Loucy (cell line): ENCODE measurements at regions not wholly inside any gene's neighbourhood (a gene's known extent, or its start where the extent isn't known, plus 50 kb on each side); places are given as distances from the start of the nearest gene placed in this dataset.
A peak's percentile ranks its signal among the peaks of the same experiment; 100 is the strongest.

Experiments
- H2AFZ ChIP-seq: fragments of 200-600 bp; sonication (generic); 2 replicates; pipeline ENCODE4 v1.6.0; 2016; ENCODE audit warnings: antibody characterized with exemption, mild to moderate bottlenecking, low read length, moderate library complexity
- H3F3A ChIP-seq: fragments of 200-600 bp; 2 replicates; pipeline ENCODE4 v1.6.0; 2016; ENCODE audit warnings: antibody characterized with exemption, low read depth, mild to moderate bottlenecking
- H3K27me3 ChIP-seq: fragments of 200-600 bp; sonication (generic); 2 replicates; pipeline ENCODE4 v1.6.1; 2014; ENCODE audit warnings: low read length, mild to moderate bottlenecking; ENCODE audit not compliant: insufficient read depth, poor library complexity, severe bottlenecking
- H3K36me3 ChIP-seq: fragments of 200-600 bp; sonication (generic); 2 replicates; pipeline ENCODE4 v1.6.1; 2016; ENCODE audit warnings: low read length; ENCODE audit not compliant: insufficient read depth
- H3K4me1 ChIP-seq: fragments of 200-600 bp; sonication (generic); 2 replicates; pipeline ENCODE4 v1.5.1; 2014; ENCODE audit warnings: low read length, mild to moderate bottlenecking; ENCODE audit not compliant: insufficient read depth, poor library complexity, severe bottlenecking
- H3K4me2 ChIP-seq: fragments of 200-600 bp; sonication (generic); 2 replicates; pipeline ENCODE4 v1.6.0; 2014; ENCODE audit warnings: antibody characterized with exemption, low read length, low read depth, mild to moderate bottlenecking; ENCODE audit not compliant: poor library complexity, severe bottlenecking
- H3K4me3 ChIP-seq: fragments of 200-600 bp; sonication (generic); 2 replicates; pipeline ENCODE4 v1.5.1; 2014; ENCODE audit warnings: low read length, mild to moderate bottlenecking, mixed read lengths; ENCODE audit not compliant: poor library complexity, severe bottlenecking
- H3K79me2 ChIP-seq: fragments of 200-600 bp; sonication (generic); 2 replicates; pipeline ENCODE4 v1.6.1; 2014; ENCODE audit warnings: low read length; ENCODE audit not compliant: insufficient read depth
- H3K9ac ChIP-seq: fragments of 200-600 bp; sonication (generic); 2 replicates; pipeline ENCODE4 v1.6.0; 2014; ENCODE audit warnings: mild to moderate bottlenecking, low read depth, low read length, moderate library complexity; ENCODE audit not compliant: poor library complexity, severe bottlenecking
- H3K9me2 ChIP-seq: fragments of 200-600 bp; sonication (generic); replicated peaks from 2 replicates; pipeline ENCODE4 v1.6.1; 2016; ENCODE audit warnings: low read depth, low read length, mixed read lengths
- H3K9me3 ChIP-seq: fragments of 200-600 bp; sonication (generic); 2 replicates; pipeline ENCODE4 v1.6.1; 2014; ENCODE audit warnings: mild to moderate bottlenecking, antibody characterized with exemption, low read length, low read depth; ENCODE audit not compliant: insufficient read depth
- H4K20me1 ChIP-seq: fragments of 200-600 bp; sonication (generic); 2 replicates; pipeline ENCODE4 v1.6.0; 2014; ENCODE audit warnings: antibody characterized with exemption, low read length, mild to moderate bottlenecking; ENCODE audit not compliant: insufficient read depth, poor library complexity, severe bottlenecking
- CTCF ChIP-seq: fragments of 200-600 bp; sonication (generic); conservative IDR thresholded peaks from 2 replicates; pipeline ENCODE4 v1.5.1; 2014; ENCODE audit warnings: mild to moderate bottlenecking, antibody characterized with exemption, low read length
- EZH2phosphoT487 ChIP-seq: fragments of 200-600 bp; IDR thresholded peaks from 2 replicates; pipeline ENCODE4 v1.6.1; 2018; ENCODE audit warnings: antibody characterized with exemption, mild to moderate bottlenecking, moderate library complexity, borderline replicate concordance

GRCh38 chr13:67421475-67421874 lies 191.3 kb upstream of the PCDH9 start:
- Histone ChIP-seq H3F3A (no peaks in the 10 kb centered on the region), H3K4me2 (no peak overlapping the region), H3K9me2 (no peaks in the 10 kb centered on the region), H4K20me1 (no peaks in the 10 kb centered on the region), H2AFZ (no peak overlapping the region), H3K4me3 (no peak overlapping the region), H3K9me3 (no peaks in the 10 kb centered on the region), H3K79me2 (no peaks in the 10 kb centered on the region), H3K27me3 (no peaks in the 10 kb centered on the region), H3K9ac (no peak overlapping the region), H3K36me3 (no peaks in the 10 kb centered on the region), H3K4me1 (no peaks in the 10 kb centered on the region)
- TF ChIP-seq CTCF (no peak), EZH2phosphoT487 (no peak)

GRCh38 chr13:67416047-67416925 lies 186.2 kb upstream of the PCDH9 start:
- H3K36me3 ChIP-seq = no peaks in the 10 kb centered on the region
- H4K20me1 ChIP-seq = no peaks in the 10 kb centered on the region
- no peaks in the 10 kb centered on the region for H3K79me2 ChIP-seq
- no peaks in the 10 kb centered on the region for H3K9me2 ChIP-seq
- H3K4me3 ChIP-seq = no peak overlapping the region
- TF ChIP-seq CTCF (peak; percentile 84), EZH2phosphoT487 (no peak)
- 0 out of 2 replicates have a peak overlapping the region, but pooled peaks have one; percentile 13 for H2AFZ ChIP-seq
- no peaks in the 10 kb centered on the region for H3F3A ChIP-seq
- no peak overlapping the region for H3K9ac ChIP-seq
- no peaks in the 10 kb centered on the region for H3K4me1 ChIP-seq
- no peaks in the 10 kb centered on the region for H3K9me3 ChIP-seq
- H3K27me3 ChIP-seq = no peaks in the 10 kb centered on the region
- H3K4me2 ChIP-seq = no peak overlapping the region

- TF ChIP-seq EZH2phosphoT487 (no peak), CTCF (no peak)
- Histone ChIP-seq H3K9ac (no peak overlapping the region), H3K36me3 (no peaks in the 10 kb centered on the region), H3K9me2 (no peaks in the 10 kb centered on the region), H2AFZ (0 out of 2 replicates have a peak overlapping the region, but pooled peaks have one; percentile 6), H3K4me1 (no peaks in the 10 kb centered on the region), H3K4me3 (no peak overlapping the region), H3K79me2 (no peaks in the 10 kb centered on the region), H3K4me2 (no peak overlapping the region), H3F3A (no peaks in the 10 kb centered on the region), H3K27me3 (no peaks in the 10 kb centered on the region), H3K9me3 (no peaks in the 10 kb centered on the region), H4K20me1 (no peaks in the 10 kb centered on the region)
Measured at GRCh38 chr13:67410645-67411044, 180.5 kb upstream of the PCDH9 start.
